Glomerular visceral epithelial cell (primary cell): ENCODE measurements at regions not wholly inside any gene's neighbourhood (a gene's known extent, or its start where the extent isn't known, plus 50 kb on each side); places are given as distances from the start of the nearest gene placed in this dataset.

ENCODE experiments used
- DNase-seq: peaks from one replicate; pipeline ENCODE4 v3.0.0-alpha.2; 2016; ENCODE audit errors: extremely low spot score

GRCh38 chr11:92276773-92277172 is 52.2 kb downstream of the FAT3 start:
- DNase-seq, result no peak

DNA sequence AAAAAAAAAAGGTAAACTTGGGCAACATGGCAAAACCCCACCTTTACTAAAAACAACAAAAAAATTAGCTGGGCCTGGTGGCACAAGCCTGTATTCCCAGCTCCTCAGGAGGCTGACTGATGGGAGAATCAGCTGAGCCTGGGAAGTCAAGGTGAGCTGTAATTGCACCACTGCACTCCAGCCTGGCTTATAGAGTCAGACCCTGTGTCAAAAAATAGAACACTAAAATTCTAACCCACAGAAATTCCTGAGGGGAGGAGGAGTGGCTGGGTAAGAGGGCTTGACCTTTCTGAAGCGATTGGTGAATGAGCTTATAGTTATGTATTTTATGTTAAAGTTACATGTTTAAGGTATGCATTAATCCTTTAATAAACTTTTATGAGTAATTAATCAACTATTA is 53.3 kb downstream of the FAT3 start:
- DNase-seq, result peak; percentile 38

DNA sequence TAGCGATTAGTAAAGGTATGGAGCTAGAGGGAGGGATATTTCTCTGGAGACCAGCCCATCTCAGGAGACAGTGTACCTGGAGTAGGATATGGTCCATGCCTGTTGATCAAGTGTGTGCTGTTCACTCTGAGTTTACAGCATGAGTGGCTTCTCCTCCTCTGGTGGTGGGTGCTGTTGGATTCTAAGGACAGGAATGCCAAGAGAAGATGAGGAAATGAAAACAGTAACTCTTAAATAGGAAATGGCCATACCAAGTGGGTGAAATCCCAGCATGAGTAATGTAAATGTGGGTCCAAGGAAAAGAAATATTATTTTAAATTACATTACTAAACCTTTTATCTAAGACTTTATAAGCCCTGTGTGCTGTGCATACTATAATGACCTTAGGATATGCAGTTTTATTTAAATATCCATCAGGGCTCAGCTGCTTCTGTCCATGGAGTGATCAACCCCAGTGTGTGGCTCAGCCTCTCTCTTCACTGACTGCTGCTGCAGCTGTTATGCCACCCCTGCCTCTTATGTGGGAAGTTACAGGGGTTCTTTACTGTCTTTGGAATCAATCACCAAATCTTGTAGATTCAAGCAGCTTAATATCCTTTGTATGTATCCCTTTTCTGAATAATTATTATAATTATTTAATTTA is 54.3 kb downstream of the FAT3 start:
- DNase-seq, result peak; percentile 14

DNA sequence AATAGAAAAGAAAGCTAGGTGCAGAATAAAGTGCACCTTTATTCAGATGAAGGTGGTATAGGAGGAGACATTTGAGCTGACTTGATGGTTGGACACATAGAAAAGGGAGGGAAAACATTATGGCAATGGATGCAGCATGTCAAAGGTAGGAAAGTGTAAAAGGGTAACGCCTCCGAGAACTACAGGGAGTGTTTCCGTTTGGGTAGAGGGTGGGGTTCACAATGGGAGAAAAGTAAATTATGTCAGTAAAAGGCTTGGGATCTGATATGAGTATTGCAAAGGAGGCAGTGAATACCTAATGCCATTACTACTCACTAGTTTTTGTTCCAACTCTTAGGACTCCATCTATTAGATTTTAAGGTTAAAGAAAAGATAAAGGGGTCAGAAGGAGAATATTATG is 59.5 kb downstream of the FAT3 start:
- DNase-seq, result no peak

DNA sequence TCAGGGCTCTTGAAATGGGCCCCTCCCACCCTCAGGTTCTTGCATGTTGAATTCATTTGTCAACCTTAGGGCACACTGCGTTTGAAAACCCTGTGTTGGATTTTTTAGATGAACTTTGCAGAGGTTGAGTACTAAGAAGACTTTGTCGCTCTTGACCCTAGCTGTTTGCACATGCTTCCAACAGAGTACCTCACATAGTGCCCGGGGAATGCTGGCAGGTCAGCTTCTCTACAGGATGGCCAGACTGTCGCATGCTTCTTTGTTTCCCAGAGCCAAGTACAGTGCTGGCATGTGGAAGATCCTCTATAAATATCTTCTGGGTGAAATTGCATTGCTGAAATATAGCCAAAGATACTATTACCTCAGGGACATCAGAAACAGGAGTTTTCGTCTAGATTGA is 59.9 kb downstream of the FAT3 start:
- no peak for DNase-seq

DNA sequence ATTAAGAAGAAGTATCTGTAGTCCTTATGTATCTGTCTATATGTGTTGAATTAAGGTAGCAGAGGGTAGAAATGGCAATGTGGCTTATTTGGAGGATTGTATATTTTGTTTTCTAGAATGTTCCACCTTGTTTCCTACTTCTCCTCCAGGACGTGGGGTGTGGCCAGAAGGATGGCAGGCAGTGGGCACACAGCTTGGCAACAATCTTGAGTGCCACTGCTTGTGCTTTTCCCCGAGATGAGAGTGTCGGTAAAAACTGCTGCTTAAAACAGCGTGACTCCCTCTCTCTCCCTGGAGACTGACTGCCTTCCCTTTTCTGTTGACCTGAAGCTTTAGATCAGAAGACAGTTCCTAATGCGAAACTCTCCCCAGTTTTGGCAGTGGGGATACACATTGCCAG is 61.2 kb downstream of the FAT3 start:
- no peak for DNase-seq

GRCh38 chr11:92286709-92287108 is 62.1 kb downstream of the FAT3 start:
- no peak for DNase-seq

DNA sequence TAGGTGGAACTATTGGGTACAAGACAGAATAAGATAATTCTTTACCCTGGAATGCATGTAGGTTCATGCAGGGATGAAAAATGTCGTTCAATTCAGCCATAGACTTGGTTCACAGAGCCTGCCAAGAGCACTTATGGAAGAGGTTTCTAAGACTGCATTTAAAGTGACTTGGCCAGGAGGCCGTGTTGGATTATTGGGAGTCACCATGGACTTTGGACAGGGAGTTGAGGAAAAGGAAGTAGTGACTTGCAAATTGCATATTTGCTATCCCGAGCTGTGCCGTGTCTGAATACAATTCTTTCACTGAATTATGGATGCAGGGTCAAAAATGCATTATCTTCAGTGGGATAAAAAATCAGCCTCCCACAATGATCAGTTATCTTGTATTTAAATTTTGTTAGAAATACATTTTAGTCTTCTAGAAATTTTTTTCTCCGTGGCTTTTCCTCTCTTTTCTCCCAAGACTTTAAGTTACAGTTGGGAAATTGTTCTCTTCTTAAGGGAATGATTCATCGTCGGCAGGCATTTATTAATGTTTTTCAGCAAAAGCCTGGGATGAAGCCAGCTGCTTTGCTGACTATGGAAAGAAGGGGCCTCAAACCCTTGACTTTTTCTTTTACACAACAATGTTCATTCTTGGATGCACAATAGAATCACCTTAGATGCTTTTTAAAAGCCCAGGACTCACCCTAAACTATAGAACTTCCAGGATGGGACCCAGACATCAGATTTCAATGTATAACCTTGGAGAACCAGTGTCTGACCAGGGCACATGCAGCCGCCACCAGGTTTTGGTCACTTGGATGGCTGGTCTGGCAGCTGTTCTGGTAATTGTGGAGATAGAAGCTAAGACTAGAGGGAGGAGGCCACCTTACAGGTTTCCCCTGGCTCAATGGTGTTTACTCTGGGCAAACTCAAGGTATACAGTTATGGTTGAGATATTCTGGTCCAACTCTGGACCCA is 70.8 kb downstream of the FAT3 start:
- no peak for DNase-seq

DNA sequence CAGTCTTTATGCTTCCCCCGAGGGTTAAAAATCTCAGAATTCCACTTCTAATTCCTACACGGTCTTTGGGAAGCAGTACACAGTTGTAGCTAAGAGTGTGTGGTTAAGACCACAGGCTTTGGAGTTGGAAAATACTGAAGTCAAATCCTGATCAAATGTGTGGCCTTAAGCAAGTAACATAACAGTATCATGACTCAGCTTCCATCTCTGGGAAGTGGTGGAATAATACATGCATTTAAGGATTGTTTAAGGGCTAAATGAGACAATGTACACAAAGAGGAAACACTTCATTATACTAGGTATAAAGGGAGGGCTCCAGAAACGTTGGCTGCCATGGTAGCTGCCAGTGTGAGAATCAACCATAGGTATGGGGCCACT is 71.5 kb downstream of the FAT3 start:
- DNase-seq, result peak; percentile 43

DNA sequence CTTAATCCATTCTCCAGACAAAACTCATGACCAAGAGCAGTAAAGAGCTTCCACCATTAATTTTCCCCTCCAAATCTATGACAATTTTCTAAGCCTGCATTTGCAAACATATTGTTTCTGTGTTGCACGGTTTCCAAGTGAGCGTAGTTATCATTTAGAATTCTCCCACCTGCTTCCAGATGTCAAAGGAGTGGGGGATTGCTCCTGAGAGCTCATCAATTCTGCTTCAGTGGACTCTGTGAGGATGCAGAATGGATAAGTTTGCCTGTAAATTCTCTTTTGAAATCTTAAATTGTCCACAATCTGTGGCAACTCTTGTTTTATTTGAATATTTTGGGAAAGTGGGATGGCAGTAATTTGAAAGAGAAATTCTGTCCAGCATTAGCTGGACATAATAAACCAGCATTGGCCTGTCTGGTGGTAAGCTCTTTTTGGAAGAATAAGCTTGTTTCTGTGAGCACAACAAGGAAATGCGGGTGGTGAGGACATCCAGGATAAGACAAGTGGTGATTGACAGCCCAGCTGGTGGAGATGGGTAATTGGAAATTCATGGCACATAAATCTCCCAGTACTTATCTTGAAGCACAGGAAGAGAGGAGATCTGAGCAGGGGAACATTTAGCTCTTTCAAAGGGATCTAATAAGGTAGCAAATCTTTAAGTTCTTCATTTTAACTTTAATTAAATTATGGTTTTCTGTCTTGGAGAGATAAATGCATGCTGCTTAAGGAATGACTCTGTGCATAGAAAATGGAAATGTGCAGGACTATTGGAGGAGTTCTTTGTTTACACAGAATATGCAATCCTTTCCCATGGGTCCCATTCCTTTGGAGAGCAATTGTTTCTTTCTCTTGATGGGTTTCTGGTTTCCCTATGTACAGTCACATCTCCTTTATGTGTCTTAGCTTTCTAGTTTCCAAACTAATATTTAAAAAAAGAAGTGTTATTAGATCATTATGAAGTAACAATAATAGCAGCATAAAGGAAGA is 73.2 kb downstream of the FAT3 start:
- DNase-seq, result no peak

- no peak for DNase-seq
Measured at GRCh38 chr11:92300876-92301275, 76.3 kb downstream of the FAT3 start.

- no peak for DNase-seq
Measured at GRCh38 chr11:92302770-92303169, 78.2 kb downstream of the FAT3 start.

GRCh38 chr11:92304271-92304670 is 79.7 kb downstream of the FAT3 start:
- no peak for DNase-seq

DNA sequence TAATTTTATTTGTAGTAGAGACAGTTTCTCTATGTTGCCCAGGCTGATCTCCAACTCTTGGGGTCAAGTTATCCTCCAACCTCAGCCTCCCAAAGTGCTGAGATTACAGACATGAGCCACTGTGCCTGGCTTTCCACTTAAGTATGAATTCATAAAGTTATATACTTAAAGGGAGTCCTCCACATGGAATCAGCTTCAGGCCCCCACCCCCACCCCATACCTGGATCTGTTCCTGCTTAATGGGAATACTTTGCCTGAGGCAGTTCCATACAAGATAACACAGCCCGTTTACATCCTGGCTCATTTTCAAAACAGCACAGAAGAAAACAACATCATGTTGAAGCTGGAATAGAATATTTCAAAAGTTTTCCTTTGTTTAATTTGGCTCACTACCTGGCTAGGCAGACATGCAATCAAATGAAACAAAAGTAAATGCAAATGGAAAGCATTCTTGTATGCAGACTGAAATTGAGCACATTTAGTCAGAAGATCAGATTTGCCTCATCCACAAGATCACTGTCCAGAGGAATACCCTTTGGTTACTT is 82.4 kb downstream of the FAT3 start:
- no peak for DNase-seq

- DNase-seq, result no peak
Measured at GRCh38 chr11:92308366-92308765, 83.7 kb downstream of the FAT3 start.

- DNase-seq, result no peak
Measured at GRCh38 chr11:92311616-92312449, 87.2 kb downstream of the FAT3 start.

- DNase-seq, result no peak
Measured at GRCh38 chr11:92313784-92314183, 89.2 kb downstream of the FAT3 start.

GRCh38 chr11:92314499-92314898 is 89.9 kb downstream of the FAT3 start:
- peak; percentile 8 for DNase-seq

- no peak for DNase-seq
Measured at GRCh38 chr11:92316106-92316809, 91.6 kb downstream of the FAT3 start.

- no peak for DNase-seq
Measured at GRCh38 chr11:92317222-92317621, 92.6 kb downstream of the FAT3 start.
